NCI-H2196 (cell line): ENCODE measurements at regions not wholly inside any gene's neighbourhood (a gene's known extent, or its start where the extent isn't known, plus 50 kb on each side); places are given as distances from the start of the nearest gene placed in this dataset.

ENCODE experiments used
- DNase-seq: peaks from one replicate; lab custom pipeline; 2025; ENCODE audit not compliant: unreplicated experiment; lab: John Stamatoyannopoulos, UW

DNA sequence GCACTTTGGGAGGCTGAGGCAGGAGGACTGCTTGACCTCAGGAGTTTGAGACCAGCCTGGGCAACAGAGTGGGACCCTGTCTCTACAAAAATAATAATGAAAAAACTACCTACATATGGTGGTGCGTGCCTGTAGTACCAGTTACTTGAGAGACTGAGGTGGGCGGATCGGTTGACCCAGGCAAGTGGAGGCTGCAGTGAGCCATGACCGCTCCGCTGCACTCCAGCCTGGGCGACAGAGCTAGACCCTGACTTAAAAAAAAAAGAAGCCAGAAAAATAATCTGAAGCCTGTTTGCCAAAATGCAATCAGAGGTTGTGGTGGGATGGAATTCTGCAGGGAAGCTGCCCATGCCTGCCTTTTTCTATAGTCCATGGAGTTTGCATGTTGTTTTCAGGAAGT is 50.4 kb upstream of the GGTA1 start:
- no peak for DNase-seq

- DNase-seq: peak; percentile 86
These were observed 51.2 kb upstream of the GGTA1 start for GRCh38 chr9:121550569-121551512.

DNA sequence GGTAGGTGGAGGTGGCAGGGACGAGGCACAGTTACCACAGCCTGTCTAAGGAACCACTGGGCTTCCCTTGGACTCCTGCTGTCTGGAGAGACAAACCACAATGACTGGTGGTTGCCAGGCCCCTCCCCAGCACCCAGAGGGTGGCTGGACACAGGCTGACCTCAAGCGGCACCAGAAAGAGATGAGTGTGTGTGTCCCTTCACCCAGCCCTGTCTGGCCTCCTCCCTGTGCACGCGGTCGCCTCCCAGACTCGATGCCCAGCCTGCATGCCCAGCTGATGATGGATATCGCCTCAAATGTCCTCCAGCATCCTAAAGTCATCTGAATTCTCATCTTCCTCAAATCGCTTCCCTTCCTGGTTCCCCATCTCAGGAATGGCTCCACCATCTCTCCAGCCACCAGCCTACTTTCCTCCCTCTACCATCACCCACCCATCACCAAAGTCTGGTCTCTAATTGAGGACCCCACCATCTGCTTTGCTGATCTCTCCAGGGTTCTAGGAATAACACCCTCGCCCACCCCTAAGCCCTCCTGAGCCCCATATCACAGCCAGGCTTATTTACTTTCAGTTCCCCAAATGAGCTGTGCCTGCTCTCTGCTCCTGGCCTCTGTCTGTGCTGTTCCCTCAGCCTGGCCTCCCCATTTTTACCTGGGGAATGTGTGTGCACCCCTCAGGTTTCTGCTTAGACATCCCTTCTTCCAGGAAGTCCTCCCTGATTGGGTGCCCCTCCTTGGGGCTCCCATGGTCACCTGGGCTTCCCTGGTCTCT is 52.5 kb upstream of the GGTA1 start:
- no peak for DNase-seq

DNA sequence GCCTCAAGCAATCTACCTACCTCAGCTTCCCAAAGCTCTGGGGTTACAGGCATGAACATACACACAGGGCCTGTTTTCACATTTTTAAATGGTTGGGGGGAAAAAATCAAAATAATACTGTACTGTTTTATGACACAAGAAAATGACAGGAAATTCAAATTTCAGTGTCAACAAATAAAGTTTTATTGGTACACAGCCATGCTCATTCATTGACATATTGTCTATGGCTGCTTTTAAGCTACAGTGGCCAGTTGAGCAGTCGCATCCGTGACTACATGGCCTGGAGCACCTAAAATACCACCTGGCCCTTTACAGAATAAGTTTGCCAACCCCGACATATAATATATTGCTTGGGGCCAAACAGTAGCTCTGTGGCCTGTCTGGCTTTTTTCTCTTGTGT is 56.4 kb upstream of the GGTA1 start:
- DNase-seq: no peak

GRCh38 chr9:121556580-121556979 is 56.9 kb upstream of the GGTA1 start:
- peak; percentile 35 for DNase-seq

GRCh38 chr9:121557581-121558447 is 58.2 kb upstream of the GGTA1 start:
- DNase-seq: peak; percentile 37

DNA sequence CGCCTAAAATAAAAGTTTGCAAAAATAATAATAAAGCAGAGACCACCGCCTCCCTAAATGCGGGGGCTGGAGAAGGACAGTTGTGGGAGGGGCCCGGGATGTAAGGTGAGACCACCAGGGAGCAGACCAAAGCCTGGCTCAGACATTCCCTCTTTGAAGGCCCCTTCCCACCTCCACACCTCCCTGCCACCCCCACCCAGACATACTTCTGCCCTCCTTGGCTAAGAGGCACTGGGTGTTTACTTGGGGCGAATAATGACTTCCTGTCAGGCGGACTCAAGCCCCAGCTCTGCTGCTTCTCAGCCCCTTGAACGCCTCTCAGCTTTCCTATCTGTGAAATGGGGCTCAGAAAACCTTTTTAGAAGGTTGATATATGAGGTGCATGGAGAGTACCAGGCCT is 58.8 kb upstream of the GGTA1 start:
- DNase-seq: no peak

- no peak for DNase-seq
These were observed 59.5 kb upstream of the GGTA1 start for GRCh38 chr9:121559183-121559582.

GRCh38 chr9:121560921-121561320 is 61.3 kb upstream of the GGTA1 start:
- no peak for DNase-seq

DNA sequence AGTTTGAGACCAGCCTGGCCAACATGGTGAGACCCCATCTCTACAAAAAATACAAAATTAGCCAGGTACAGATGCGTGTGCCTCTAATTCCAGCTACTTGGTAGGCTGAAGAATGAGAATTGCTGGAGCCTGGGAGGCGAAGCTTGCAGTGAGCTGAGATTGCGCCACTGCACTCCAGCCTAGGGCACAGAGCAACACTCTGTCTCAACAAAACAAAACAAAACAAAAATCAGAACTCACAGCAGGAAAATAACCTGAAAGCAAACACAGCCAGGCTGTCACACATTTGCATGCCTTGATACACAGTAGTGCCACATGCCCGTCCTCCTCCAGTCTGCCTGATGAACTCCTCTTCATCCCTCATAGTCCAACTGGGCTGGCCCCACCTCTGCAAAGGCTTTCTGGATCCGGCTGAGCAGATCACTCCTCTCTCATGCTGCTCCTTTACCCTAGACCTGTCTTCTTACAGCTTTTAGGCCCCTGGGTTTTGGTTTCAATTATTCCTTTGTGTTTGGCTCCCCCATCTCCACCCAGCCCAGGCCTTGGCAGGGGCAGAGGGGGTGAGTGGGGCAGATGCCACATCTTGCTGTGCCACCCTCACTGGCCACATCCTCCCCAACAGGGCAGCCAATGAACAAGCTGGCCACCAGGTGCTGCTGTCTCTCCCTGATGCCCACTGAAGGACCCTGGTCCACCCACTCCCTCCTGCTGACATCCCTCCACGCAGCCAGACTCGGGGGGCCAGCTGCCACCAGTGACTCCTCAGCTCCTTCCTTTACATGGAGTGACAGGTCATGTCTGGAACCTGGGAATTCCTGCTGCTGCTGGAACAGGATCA is 62.0 kb upstream of the GGTA1 start:
- no peak for DNase-seq

- DNase-seq: no peak
These were observed 62.7 kb upstream of the GGTA1 start for GRCh38 chr9:121562301-121562700.

DNA sequence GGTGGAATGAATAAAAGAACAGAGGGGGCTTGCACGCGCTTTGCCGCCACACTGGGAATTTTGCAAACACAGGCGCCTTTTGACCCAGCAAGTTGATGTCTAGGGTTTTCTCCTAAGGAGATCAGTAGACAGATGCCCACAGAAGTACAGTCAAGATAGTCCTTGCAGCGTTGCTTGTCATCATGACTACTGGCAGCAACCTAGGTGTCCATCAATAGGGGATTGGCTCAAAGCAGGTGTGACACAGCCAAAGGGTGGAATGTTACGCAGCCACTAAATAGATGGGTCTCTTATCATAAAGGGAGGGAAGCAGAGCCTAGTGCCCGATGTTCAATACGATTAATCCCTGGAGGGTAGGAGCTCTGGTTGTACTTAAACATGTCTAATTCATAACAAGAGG is 63.8 kb upstream of the GGTA1 start:
- no peak for DNase-seq

GRCh38 chr9:121563881-121564460 is 64.3 kb upstream of the GGTA1 start:
- DNase-seq: no peak

- no peak for DNase-seq
These were observed 65.0 kb upstream of the GGTA1 start for GRCh38 chr9:121564504-121565260.

DNA sequence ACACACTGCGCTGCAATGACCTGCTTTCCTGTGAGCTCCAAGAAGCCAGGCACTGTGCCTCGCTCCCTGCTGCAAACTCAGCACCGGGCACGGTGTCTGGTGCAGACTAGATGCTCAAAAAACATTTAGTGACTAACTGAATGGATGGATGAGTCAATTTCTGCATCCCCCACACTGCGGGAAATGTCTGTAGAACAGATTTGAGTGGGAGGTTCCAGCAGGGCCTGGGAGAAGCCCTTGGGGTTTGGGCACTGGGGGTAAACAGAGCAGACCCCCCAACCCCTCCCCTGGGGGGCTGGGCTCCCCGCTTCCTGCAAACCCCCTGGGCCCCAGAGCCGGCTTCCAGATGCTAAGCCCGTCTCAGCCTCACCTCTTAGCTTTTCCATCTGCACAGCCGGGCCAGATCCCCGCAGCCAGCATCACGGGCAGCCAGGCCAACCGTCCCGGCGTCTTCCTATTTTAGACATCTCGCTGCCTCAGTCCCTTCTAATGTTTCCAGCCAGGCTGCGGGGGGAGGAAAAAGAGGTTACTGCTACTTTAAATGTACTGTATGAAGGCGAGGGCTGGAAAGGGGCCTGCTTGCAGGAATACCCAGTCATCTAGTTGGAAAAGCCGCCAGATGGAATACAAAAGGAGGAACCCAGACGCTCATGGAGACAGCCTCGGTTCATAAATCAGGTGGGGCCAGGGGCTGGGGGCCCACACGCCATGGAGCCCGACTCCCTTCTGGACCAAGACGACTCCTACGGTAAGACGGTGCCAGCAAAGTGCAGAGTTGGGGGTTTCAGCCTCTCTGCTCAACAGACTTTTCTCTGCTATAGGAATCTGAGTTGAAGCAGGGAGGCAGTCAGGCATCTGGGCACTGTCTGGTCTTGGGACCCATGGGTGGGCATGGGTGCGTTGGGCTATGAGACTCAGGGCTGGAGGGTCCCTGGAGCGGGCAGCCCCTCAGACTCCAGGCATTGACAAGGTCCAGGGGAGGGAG is 67.1 kb upstream of the GGTA1 start:
- no peak for DNase-seq

- DNase-seq: no peak
These were observed 68.1 kb upstream of the GGTA1 start for GRCh38 chr9:121567500-121568342.
